ENCODE measurements at regions not wholly inside any gene's neighbourhood (a gene's known extent, or its start where the extent isn't known, plus 50 kb on each side); places are given as distances from the start of the nearest gene placed in this dataset.
A peak's percentile ranks its signal among the peaks of the same experiment; 100 is the strongest.

GRCh38 chr18:24662412-24662821 lies 202.0 kb downstream of the HRH4 start:
- CTCF ChIA-PET (ENCODE audit: partially characterized antibody): interaction anchor here (1.4 to 1.6 kb wide), 3 partner anchors 30 to 173 kb away, joined by 4 to 6 read pairs (median 4); no protein-coding TSS in a partner anchor
- WGBS, 2 experiments (ENCODE audit: extremely low coverage in 1 of 2, insufficient coverage in 1 of 2, insufficient read length in 1 of 2, insufficient replicate concordance in 2 of 2, low coverage in 1 of 2, low lambda C conversion rate in 2 of 2, missing lambda C conversion rate in 1 of 2): 84% methylated on average over 13 of the region's 13 CpGs; no CpG with 5 or more reads in 1 of the 2 experiments
- no peak for TF ChIP-seq ASH2L (IDR thresholded peaks at IDR 0.05; ENCODE audit: low read length)
- no peak for TF ChIP-seq BRCA1 (IDR thresholded peaks at IDR 0.05; ENCODE audit: low read depth, low read length)
- no peak for TF ChIP-seq SP4 (IDR thresholded peaks at IDR 0.05; ENCODE audit: low read length)
- no peak for TF ChIP-seq KDM1A (IDR thresholded peaks at IDR 0.05; ENCODE audit: borderline replicate concordance, low read length)

More at GRCh38 chr18:24662412-24662821, 202.0 kb downstream of the HRH4 start:
- Histone ChIP-seq H2BK5ac (ENCODE audit: low read depth, low read length) (no peak overlapping the region), H3K9ac (replicated peaks in 1 of 4; ENCODE audit: extremely low read depth in 1 of 4, low read depth in 3 of 4, low read length in 3 of 4) (no peak overlapping the region), H3K79me1 (ENCODE audit: low read depth, low read length) (no peaks in the 10 kb centered on the region), H2BK120ac (replicated peaks; ENCODE audit: low read depth, low read length) (no peak overlapping the region), H3K23me2 (ENCODE audit: low read depth, low read length) (no peaks in the 10 kb centered on the region), H3K14ac (ENCODE audit: insufficient read length) (no peak overlapping the region), H3K56ac (replicated peaks; ENCODE audit: insufficient read length, low read depth, low read length) (no peak overlapping the region), H3K18ac (ENCODE audit: extremely low read depth, low read length) (no peak overlapping the region), H3K9me3 (ENCODE audit: insufficient read depth in 2 of 2, low read depth in 1 of 2, low read length in 1 of 2) (no peaks in the 10 kb centered on the region), H3K4me1 (replicated peaks in 1 of 4; ENCODE audit: control insufficient read depth in 3 of 4, insufficient read depth in 4 of 4, low read length in 3 of 4) (no peaks in the 10 kb centered on the region), H2BK12ac (ENCODE audit: low read depth, low read length) (no peak overlapping the region), H4K5ac (ENCODE audit: insufficient read length, low read depth, low read length) (no peak overlapping the region), H3K4me3 (ENCODE audit: extremely low read depth in 1 of 4, insufficient read depth in 2 of 4, low read depth in 3 of 4, low read length in 4 of 4) (no peak overlapping the region), H2BK15ac (ENCODE audit: low read length) (no peak overlapping the region), H2AK5ac (ENCODE audit: low read depth, low read length) (no peak overlapping the region), H3K36me3 (ENCODE audit: control insufficient read depth in 2 of 4, insufficient read depth in 4 of 4, low read length in 3 of 4) (no peaks in the 10 kb centered on the region), H4K91ac (replicated peaks; ENCODE audit: insufficient read length, low read length) (no peak overlapping the region), H4K8ac (ENCODE audit: extremely low read depth, insufficient read depth, low read length) (0 out of 2 replicates have a peak overlapping the region, but pooled peaks have one; percentile 52), H3K27ac (ENCODE audit: low read depth, low read length) (no peak overlapping the region), H2AFZ (ENCODE audit: low read length) (peak overlapping the region; percentile 82), H2BK20ac (ENCODE audit: low read length) (no peak overlapping the region), H4K20me1 (replicated peaks in 1 of 2; ENCODE audit: control insufficient read depth in 1 of 2, insufficient read depth in 2 of 2, low read length in 2 of 2) (no peaks in the 10 kb centered on the region), H3K27me3 (replicated peaks in 1 of 4; ENCODE audit: control insufficient read depth in 3 of 4, extremely low read depth in 1 of 4, insufficient read depth in 3 of 4, low read length in 3 of 4) (no peaks in the 10 kb centered on the region; a peak in 1 of 7 replicates), H3K4me2 (ENCODE audit: insufficient read depth in 1 of 2, low read depth in 2 of 2, low read length in 2 of 2) (no peak overlapping the region), H3K4ac (replicated peaks; ENCODE audit: insufficient read length, low read depth, low read length) (no peak overlapping the region), H3K79me2 (ENCODE audit: control insufficient read depth in 1 of 2, insufficient read depth in 2 of 2, low read length in 2 of 2) (no peaks in the 10 kb centered on the region), H3K23ac (ENCODE audit: insufficient read length) (no peak overlapping the region)
- POLR2A ChIA-PET (ENCODE audit: partially characterized antibody): no interaction called here
- no peak for DNase-seq (ENCODE audit: low read depth in 1 of 2, low spot score in 2 of 2)
- no peak for FAIRE-seq
